Neural progenitor cell (in vitro differentiated cells): ENCODE measurements at regions not wholly inside any gene's neighbourhood (a gene's known extent, or its start where the extent isn't known, plus 50 kb on each side); places are given as distances from the start of the nearest gene placed in this dataset.

Experiments
- EZH2 ChIP-seq: fragments of 200-600 bp; sonication (generic); IDR thresholded peaks from 2 replicates; pipeline ENCODE4 v1.6.1; 2017; ENCODE audit warnings: antibody characterized with exemption, mild to moderate bottlenecking, moderate library complexity
- TF ChIP-seq, protein P1 (sequence below): fragments of 200-600 bp; sonication (generic); IDR thresholded peaks from 2 replicates; pipeline ENCODE4 v1.5.1; 2017; ENCODE audit warnings: antibody characterized with exemption, mild to moderate bottlenecking

DNA sequence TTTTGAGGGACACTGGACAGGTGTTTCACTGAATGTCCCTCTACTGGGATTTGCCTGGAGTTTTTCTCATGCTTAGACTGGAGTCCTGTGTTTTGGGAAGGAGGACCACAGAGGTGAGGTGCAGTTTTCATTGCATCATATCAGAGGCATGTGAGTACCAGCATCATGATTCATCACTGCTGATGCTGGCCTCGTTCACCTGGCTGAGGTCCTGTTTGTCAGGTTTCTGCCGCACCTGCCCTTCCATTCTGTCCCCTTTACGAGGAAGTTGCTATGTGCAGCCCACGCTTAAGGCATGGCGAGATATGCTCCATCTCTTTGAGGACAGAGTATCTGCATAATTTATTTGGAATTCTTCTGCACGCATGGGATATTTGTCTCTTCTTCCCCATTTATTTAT lies 162.1 kb downstream of the TENT4A start:
- TF ChIP-seq, protein P1, sequence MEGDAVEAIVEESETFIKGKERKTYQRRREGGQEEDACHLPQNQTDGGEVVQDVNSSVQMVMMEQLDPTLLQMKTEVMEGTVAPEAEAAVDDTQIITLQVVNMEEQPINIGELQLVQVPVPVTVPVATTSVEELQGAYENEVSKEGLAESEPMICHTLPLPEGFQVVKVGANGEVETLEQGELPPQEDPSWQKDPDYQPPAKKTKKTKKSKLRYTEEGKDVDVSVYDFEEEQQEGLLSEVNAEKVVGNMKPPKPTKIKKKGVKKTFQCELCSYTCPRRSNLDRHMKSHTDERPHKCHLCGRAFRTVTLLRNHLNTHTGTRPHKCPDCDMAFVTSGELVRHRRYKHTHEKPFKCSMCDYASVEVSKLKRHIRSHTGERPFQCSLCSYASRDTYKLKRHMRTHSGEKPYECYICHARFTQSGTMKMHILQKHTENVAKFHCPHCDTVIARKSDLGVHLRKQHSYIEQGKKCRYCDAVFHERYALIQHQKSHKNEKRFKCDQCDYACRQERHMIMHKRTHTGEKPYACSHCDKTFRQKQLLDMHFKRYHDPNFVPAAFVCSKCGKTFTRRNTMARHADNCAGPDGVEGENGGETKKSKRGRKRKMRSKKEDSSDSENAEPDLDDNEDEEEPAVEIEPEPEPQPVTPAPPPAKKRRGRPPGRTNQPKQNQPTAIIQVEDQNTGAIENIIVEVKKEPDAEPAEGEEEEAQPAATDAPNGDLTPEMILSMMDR: no peak
- TF ChIP-seq EZH2: no peak
